ENCODE measurements at regions not wholly inside any gene's neighbourhood (a gene's known extent, or its start where the extent isn't known, plus 50 kb on each side); places are given as distances from the start of the nearest gene placed in this dataset.

DNA sequence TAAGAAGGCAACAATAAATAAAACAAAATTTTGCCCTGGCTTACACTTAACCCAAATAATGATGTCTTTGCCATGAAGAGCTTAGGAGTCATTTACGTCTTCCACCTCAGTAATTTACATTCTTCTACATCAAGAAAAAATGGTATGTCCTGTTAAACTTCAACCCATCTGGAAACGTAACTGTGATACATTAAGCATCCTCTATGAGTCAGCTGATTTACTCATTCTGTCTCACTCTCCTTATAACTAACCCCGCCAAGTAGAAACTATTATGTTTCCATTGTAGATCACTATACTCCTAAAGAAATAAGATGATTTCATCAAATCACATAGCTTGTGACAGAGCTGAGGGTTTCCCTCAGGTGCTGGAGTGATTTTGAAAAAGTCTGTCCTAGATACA, 330.7 kb downstream of the CDC14C start:
- Histone ChIP-seq H3K27ac (no peak overlapping the region), H3K36me3 (no peaks in the 10 kb centered on the region), H3K9me3 (no peaks in the 10 kb centered on the region), H3K27me3 (no peaks in the 10 kb centered on the region), H3K4me3 (no peak overlapping the region), H3K4me1 (no peaks in the 10 kb centered on the region)
- TF ChIP-seq POLR2A (IDR thresholded peaks at IDR 0.05) = no peak
- no peak for TF ChIP-seq CTCF (IDR thresholded peaks at IDR 0.05 in 4 of 5, conservative IDR thresholded peaks at IDR 0.05 in 1 of 5)
- DNase-seq = no peak
- intact Hi-C loops (cut with DNase I; ENCODE audit: low total_unique reads) = no loop called here
- in situ Hi-C loops (cut with MboI; ENCODE audit: low sequenced_read_pairs in 4 of 4) = no loop called here
- ATAC-seq = no peak

GRCh38 chr7:49260538-49260937, 336.2 kb downstream of the CDC14C start:
- H3K4me1 ChIP-seq = no peaks in the 10 kb centered on the region
- DNase-seq = no peak

GRCh38 chr7:49261928-49262327, 337.6 kb downstream of the CDC14C start:
- ATAC-seq = no peak
- Histone ChIP-seq H3K36me3 (no peaks in the 10 kb centered on the region), H3K4me3 (no peak overlapping the region), H3K4me1 (no peaks in the 10 kb centered on the region), H3K27ac (no peak overlapping the region), H3K9me3 (no peaks in the 10 kb centered on the region), H3K27me3 (no peaks in the 10 kb centered on the region)
- in situ Hi-C loops (cut with MboI; ENCODE audit: low sequenced_read_pairs in 4 of 4) (no loop called here), intact Hi-C loops (cut with DNase I; ENCODE audit: low total_unique reads) (no loop called here)
- DNase-seq = no peak
- no peak for TF ChIP-seq CTCF (IDR thresholded peaks at IDR 0.05 in 4 of 5, conservative IDR thresholded peaks at IDR 0.05 in 1 of 5)
- TF ChIP-seq POLR2A (IDR thresholded peaks at IDR 0.05) = no peak

More at GRCh38 chr7:49260538-49260937, 336.2 kb downstream of the CDC14C start:
- TF ChIP-seq POLR2A (IDR thresholded peaks at IDR 0.05) (no peak), CTCF (IDR thresholded peaks at IDR 0.05 in 4 of 5, conservative IDR thresholded peaks at IDR 0.05 in 1 of 5) (no peak)
- H3K27ac ChIP-seq = no peak overlapping the region
- no peak for ATAC-seq
- no peaks in the 10 kb centered on the region for H3K9me3 ChIP-seq
- no peak overlapping the region for H3K4me3 ChIP-seq
- H3K36me3 ChIP-seq = no peaks in the 10 kb centered on the region
- no peaks in the 10 kb centered on the region for H3K27me3 ChIP-seq
- intact Hi-C loops (cut with DNase I; ENCODE audit: low total_unique reads) (no loop called here), in situ Hi-C loops (cut with MboI; ENCODE audit: low sequenced_read_pairs in 4 of 4) (no loop called here)

GRCh38 chr7:49264530-49264929, 340.2 kb downstream of the CDC14C start:
- H3K36me3 ChIP-seq = no peaks in the 10 kb centered on the region
- no peaks in the 10 kb centered on the region for H3K4me1 ChIP-seq
- no peaks in the 10 kb centered on the region for H3K27me3 ChIP-seq
- no peak for DNase-seq
- H3K27ac ChIP-seq = no peak overlapping the region
- intact Hi-C loops (cut with DNase I; ENCODE audit: low total_unique reads) (no loop called here), in situ Hi-C loops (cut with MboI; ENCODE audit: low sequenced_read_pairs in 4 of 4) (no loop called here)
- TF ChIP-seq POLR2A (IDR thresholded peaks at IDR 0.05) (no peak), CTCF (IDR thresholded peaks at IDR 0.05 in 4 of 5, conservative IDR thresholded peaks at IDR 0.05 in 1 of 5) (no peak)
- ATAC-seq = no peak
- no peak overlapping the region for H3K4me3 ChIP-seq
- H3K9me3 ChIP-seq = no peaks in the 10 kb centered on the region

GRCh38 chr7:49273897-49274296, 349.6 kb downstream of the CDC14C start:
- intact Hi-C loops (cut with DNase I; ENCODE audit: low total_unique reads) (no loop called here), in situ Hi-C loops (cut with MboI; ENCODE audit: low sequenced_read_pairs in 4 of 4) (no loop called here)
- H3K27ac ChIP-seq = no peak overlapping the region
- no peaks in the 10 kb centered on the region for H3K9me3 ChIP-seq
- TF ChIP-seq POLR2A (IDR thresholded peaks at IDR 0.05) (no peak), CTCF (IDR thresholded peaks at IDR 0.05 in 4 of 5, conservative IDR thresholded peaks at IDR 0.05 in 1 of 5) (no peak)
- H3K36me3 ChIP-seq = no peaks in the 10 kb centered on the region
- H3K4me1 ChIP-seq = no peaks in the 10 kb centered on the region
- no peak overlapping the region for H3K4me3 ChIP-seq
- DNase-seq (no peak), ATAC-seq (no peak)
- no peaks in the 10 kb centered on the region for H3K27me3 ChIP-seq
